Type B pancreatic cell (in vitro differentiated cells): ENCODE measurements at regions not wholly inside any gene's neighbourhood (a gene's known extent, or its start where the extent isn't known, plus 50 kb on each side); places are given as distances from the start of the nearest gene placed in this dataset.

Experiments used
- DNase-seq: peaks from one replicate; pipeline ENCODE4 v3.0.0; 2021; ENCODE audit warnings: mixed read lengths; ENCODE audit not compliant: unreplicated experiment; ENCODE audit errors: extremely low spot score
- H3K27ac Mint-ChIP-seq: 2 replicates; pipeline ENCODE4 v1.8.0; 2021; ENCODE audit warnings: mild to moderate bottlenecking, mixed read lengths
- H3K27me3 Mint-ChIP-seq: 2 replicates; pipeline ENCODE4 v1.8.0; 2021; ENCODE audit warnings: mixed read lengths
- H3K36me3 Mint-ChIP-seq: 2 replicates; pipeline ENCODE4 v1.8.0; 2021; ENCODE audit warnings: mixed read lengths
- H3K4me1 Mint-ChIP-seq: one replicate; pipeline ENCODE4 v1.8.0; 2021; ENCODE audit warnings: mixed read lengths; ENCODE audit not compliant: unreplicated experiment
- H3K4me3 Mint-ChIP-seq: 2 replicates; pipeline ENCODE4 v1.8.0; 2021; ENCODE audit warnings: mild to moderate bottlenecking, mixed read lengths
- H3K9me3 Mint-ChIP-seq: 2 replicates; pipeline ENCODE4 v1.8.0; 2021; ENCODE audit warnings: mixed read lengths
- CTCF ChIP-seq: fragments of 200-600 bp; sonication (generic); conservative IDR thresholded peaks from 2 replicates; pipeline ENCODE4 v1.5.0; 2021; ENCODE audit warnings: antibody characterized with exemption, mild to moderate bottlenecking

GRCh38 chr6:165762876-165763275 is 99.8 kb upstream of the PDE10A start:
- peaks cover 5% of the 10 kb centered on the region for H3K9me3 Mint-ChIP-seq
- H3K4me1 Mint-ChIP-seq: no peaks in the 10 kb centered on the region
- H3K4me3 Mint-ChIP-seq: no peak overlapping the region
- no peaks in the 10 kb centered on the region for H3K36me3 Mint-ChIP-seq
- no peak overlapping the region for H3K27ac Mint-ChIP-seq
- no peak for DNase-seq
- no peak for TF ChIP-seq CTCF
- no peaks in the 10 kb centered on the region for H3K27me3 Mint-ChIP-seq

GRCh38 chr6:165762125-165762524 is 99.1 kb upstream of the PDE10A start:
- no peak for DNase-seq
- H3K9me3 Mint-ChIP-seq: peaks cover 5% of the 10 kb centered on the region
- no peak for TF ChIP-seq CTCF
- no peaks in the 10 kb centered on the region for H3K4me1 Mint-ChIP-seq
- no peaks in the 10 kb centered on the region for H3K36me3 Mint-ChIP-seq
- H3K27ac Mint-ChIP-seq: no peak overlapping the region
- H3K4me3 Mint-ChIP-seq: no peak overlapping the region
- H3K27me3 Mint-ChIP-seq: no peaks in the 10 kb centered on the region

GRCh38 chr6:165760803-165761185 is 97.8 kb upstream of the PDE10A start:
- Mint-ChIP-seq H3K27me3 (no peaks in the 10 kb centered on the region), H3K4me1 (no peaks in the 10 kb centered on the region), H3K27ac (no peak overlapping the region), H3K9me3 (peaks cover 5% of the 10 kb centered on the region), H3K4me3 (no peak overlapping the region), H3K36me3 (no peaks in the 10 kb centered on the region)
- no peak for TF ChIP-seq CTCF
- no peak for DNase-seq

- no peak overlapping the region for H3K27ac Mint-ChIP-seq
- H3K4me1 Mint-ChIP-seq: no peaks in the 10 kb centered on the region
- no peak overlapping the region for H3K4me3 Mint-ChIP-seq
These were observed 97.2 kb upstream of the PDE10A start for GRCh38 chr6:165760126-165760802.

GRCh38 chr6:165758441-165758840 is 95.4 kb upstream of the PDE10A start:
- Mint-ChIP-seq H3K27me3 (peaks cover 4% of the 10 kb centered on the region), H3K9me3 (peaks cover 5% of the 10 kb centered on the region), H3K36me3 (no peaks in the 10 kb centered on the region), H3K4me1 (no peaks in the 10 kb centered on the region), H3K4me3 (no peak overlapping the region), H3K27ac (no peak overlapping the region)
- no peak for TF ChIP-seq CTCF
- no peak for DNase-seq

More at GRCh38 chr6:165760126-165760802, 97.2 kb upstream of the PDE10A start:
- DNase-seq: no peak
- Mint-ChIP-seq H3K36me3 (no peaks in the 10 kb centered on the region), H3K9me3 (peaks cover 5% of the 10 kb centered on the region), H3K27me3 (peaks cover 3% of the 10 kb centered on the region)
- TF ChIP-seq CTCF: no peak

- no peak overlapping the region for H3K4me3 Mint-ChIP-seq
- TF ChIP-seq CTCF: no peak
- H3K27me3 Mint-ChIP-seq: peaks cover 6% of the 10 kb centered on the region
- no peaks in the 10 kb centered on the region for H3K4me1 Mint-ChIP-seq
- no peak overlapping the region for H3K27ac Mint-ChIP-seq
- H3K36me3 Mint-ChIP-seq: no peaks in the 10 kb centered on the region
- no peaks in the 10 kb centered on the region for H3K9me3 Mint-ChIP-seq
- DNase-seq: no peak
These were observed 92.5 kb upstream of the PDE10A start for GRCh38 chr6:165755583-165755982.
